Mesenteric fat pad (tissue), 1 donor: ENCODE measurements at regions not wholly inside any gene's neighbourhood (a gene's known extent, or its start where the extent isn't known, plus 50 kb on each side); places are given as distances from the start of the nearest gene placed in this dataset.
A peak's percentile ranks its signal among the peaks of the same experiment; 100 is the strongest.

Experiments used
- DNase-seq: peaks from one replicate; pipeline ENCODE4 v3.0.0-alpha.2; 2020; ENCODE audit warnings: low spot score
- donor health status: DM: yes; HTN: yes; CAD: no.

DNA sequence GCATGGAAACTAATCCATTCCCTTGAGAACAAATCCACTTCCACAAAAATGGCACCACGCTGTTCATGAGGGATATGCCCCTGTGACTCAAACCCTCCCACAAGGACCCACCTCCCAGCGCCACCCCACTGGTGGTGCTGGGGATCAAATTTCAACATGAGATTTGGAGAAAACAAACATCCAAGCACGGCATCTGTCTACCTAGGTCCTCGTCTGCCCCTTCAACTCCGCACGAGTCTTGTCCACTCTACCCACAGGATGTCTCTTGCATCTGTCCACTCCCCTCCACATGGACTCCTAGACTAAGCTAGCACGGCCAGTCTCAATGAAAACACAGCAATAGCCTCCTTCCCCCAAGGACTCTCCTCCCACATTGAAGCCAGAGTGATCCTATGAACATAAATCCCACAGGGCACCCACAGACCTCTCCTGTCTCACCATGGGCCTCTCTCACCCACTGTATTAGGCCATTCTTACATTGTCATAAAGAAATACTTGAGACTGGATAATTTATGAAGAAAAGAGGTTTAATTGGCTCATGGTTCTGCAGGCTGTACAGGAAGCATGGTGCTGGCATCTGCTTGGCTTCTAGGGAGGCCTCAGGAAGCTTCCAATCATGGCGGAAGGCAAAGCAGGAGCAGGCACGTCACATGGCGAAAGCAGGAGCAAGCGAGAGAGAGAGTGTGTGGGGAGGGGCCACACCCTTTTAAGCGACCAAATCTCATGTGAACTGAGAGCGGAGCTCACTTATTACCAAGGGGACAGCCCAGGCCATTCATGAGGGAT is 101.4 kb downstream of the TOMM20 start:
- DNase-seq, result peak; percentile 20

DNA sequence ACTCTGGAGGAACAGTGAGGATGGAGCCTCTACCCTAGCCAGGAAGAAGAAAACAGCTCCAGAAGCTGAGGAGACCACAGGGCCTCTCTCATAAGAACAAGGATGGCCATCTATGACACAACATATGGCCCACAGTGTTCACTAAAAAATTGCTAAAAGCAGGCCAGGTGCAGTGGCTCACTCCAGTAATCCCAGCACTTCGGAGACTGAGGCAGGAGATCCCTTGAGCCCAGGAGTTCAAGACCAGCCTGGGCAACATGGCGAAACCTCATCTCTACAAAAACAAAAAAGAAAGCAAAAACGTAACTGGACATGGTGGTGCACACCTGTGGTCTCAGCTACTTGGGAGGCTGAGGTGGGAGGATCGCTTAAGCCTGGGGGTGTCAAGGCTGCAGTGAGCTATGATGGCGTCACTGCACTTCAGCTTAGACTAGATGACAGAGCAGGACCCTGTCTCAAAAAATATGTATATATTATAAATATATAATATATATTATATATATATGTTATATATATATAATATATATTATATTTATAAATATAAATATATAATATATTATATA is 103.1 kb downstream of the TOMM20 start:
- peak; percentile 12 for DNase-seq

DNA sequence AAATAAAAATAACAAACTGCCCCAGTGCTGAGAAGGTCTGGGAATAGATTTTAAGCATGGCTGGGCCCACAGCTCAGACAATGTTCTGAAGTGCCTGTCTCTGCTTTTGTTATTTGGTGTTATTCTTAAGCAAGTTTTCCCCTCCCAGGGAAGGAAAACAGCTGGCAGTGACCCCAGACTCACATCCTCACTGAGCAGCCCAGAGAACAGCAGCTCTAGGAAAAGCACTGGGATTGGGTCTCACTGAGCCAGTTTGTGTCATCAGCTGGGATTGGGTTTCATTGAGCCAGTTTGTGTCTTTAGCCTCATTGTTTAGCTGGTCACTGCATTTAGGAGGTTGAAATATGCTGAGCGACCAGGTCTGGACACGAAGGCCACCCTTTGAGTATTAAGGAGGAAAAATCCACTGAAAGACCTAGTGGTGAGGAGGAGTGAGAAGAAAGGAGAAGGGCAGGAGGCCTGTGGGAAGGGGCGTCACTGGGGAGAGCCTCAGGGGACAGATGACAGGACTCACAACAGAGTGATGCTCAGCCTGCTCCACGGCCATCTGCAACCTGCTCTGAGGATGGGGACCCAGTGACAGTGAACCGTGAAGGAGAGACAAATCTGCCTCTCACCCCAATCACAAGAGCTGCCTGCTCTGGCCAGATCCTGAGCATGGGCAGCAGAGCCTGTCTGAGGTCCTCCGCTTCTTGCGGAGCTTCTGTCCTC is 103.8 kb downstream of the TOMM20 start:
- peak; percentile 71 for DNase-seq

- no peak for DNase-seq
These were observed 104.8 kb downstream of the TOMM20 start for GRCh38 chr1:235023711-235024439.

DNA sequence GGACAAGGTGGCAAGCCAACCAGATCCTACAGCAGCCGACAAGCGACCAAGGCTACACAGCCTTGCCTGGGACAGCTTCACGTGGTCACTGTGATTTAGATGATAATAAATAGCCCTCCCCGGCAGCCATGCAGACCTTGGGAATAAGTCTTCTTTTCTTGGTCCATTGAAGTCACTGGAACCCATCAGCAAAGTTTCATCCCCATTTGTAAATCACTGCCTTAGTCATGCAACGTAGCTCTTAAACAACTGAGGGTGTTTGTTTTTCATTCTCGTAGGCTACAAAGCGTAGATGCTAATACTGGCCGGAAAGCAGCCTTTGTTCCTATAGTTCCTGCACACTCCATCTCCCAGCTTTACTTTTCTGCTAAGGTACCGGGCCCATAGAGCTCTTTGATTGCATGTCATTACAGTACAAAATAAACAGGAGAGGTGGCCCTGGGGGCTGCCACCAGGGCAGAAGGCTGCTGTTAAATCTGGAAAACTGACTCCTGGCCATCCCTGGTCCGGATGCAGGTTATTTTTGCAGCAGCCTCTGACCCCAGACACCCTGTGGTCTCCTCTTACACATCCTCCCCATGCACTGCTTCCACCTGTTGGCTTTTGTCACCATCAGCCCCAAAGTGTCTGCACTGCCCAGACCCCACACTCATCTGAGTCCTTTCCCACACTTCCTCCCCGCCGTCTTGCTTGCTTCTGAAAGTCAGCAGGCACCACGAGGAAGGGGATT is 105.5 kb downstream of the TOMM20 start:
- peak; percentile 49 for DNase-seq

GRCh38 chr1:235022341-235022980 is 106.2 kb downstream of the TOMM20 start:
- peak; percentile 20 for DNase-seq

DNA sequence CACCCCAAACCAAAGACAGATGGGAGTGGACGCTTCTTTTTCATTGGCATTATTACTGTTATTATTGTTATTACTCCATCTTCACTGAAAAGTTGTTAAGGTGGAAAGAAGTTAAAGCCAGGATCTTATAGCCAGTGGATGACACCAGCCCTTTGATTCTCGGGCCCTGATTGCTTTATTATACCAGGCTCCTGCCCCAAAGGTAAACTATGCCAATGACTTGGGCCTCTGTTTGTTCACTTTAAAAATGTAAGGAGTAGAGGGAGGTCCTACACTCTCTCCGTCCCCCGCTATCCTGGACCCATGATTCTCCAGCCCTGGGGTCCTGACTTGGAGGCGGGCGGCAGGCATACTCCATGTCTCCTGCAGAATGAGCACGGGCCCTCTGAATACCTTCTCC is 106.8 kb downstream of the TOMM20 start:
- peak; percentile 18 for DNase-seq

GRCh38 chr1:235021321-235021720 is 107.3 kb downstream of the TOMM20 start:
- peak; percentile 65 for DNase-seq

GRCh38 chr1:235019961-235020360 is 108.7 kb downstream of the TOMM20 start:
- peak; percentile 3 for DNase-seq

- DNase-seq, result peak; percentile 26
These were observed 109.2 kb downstream of the TOMM20 start for GRCh38 chr1:235019471-235019870.

DNA sequence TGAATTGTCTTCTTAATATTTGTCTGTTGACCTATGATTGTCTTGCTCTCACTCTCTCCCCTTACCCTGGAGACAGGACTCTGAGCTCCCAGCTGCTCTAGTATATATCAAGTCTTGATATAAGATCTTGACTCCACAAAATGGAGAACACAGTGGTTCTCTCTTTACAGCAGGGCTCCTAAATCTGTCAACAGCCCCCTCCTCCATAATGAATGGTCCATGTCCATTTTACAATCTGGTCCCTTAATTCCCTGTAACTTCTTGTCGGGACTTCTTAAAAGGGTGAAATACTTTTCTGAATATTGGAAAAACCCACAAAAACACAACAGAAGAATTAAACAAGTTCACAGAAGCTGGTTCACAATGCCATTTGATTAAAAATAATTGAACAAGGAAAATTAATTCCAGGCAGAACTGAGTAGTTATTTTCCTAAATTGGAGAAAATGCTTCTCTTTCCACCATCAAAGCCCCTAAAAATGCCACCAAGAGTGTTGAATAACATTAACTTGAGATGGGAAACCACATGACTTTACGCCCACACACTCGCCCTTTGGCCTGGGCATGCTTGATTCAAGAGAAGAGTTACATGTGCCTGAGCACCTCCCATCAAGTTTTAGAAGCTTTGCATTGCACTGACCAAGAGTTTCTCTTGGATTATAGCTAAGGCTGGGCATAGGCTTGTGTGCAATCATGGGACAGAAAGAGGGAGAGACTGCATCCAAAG is 109.8 kb downstream of the TOMM20 start:
- peak; percentile 33 for DNase-seq

DNA sequence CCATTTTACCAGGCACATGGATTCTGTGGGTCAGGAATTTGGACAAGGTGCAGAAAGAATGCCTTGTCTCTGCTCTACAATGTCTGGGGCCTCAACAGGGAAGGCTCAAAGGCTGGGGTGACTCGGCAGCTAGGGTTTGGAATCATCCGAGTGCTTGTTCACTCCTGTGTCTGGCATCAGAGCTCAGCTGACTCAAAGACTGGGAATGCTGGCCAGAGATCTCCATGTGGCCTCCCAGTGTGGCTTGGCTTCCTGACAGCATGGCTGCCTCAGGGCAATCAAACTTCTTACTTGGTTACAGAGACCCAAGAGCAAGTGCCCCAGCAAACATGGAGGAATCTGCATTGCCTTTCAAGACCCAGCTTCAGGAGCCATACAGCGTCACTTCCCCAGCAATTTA is 110.5 kb downstream of the TOMM20 start:
- DNase-seq, result peak; percentile 33

GRCh38 chr1:235017719-235018118 is 110.9 kb downstream of the TOMM20 start:
- DNase-seq, result peak; percentile 2

GRCh38 chr1:235017191-235017590 is 111.4 kb downstream of the TOMM20 start:
- peak; percentile 6 for DNase-seq

DNA sequence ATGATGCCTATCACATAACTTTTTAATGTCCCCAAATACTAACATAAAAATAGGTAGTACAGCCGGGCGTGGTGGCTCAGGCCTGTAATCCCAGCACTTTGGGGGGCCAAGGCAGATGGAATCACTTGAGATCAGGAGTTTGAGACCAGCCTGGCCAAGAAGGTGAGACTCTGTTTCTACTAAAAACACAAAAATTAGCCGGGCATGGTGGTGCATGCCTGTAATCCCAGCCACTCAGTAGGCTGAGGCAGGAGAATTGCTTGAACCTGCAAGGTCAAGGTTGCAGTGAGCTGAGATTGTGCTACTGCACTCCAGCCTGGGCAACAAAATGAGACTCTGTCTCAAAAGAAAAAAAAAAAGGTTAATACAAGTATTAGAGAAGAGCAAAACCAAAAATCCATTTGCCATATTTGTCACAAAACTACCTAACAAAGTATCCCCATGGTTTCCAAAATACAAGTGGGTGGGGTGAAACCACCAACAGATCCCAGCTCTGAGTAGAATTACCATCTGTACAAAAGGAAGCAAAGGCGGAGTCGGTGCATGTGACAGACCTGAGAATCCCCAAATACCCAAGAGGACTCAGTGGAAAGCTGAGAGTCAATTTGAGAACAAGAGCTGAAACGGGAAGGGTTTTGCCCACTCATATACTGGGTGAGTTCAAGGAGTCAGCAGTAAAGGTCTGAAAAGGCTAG is 113.2 kb downstream of the TOMM20 start:
- peak; percentile 62 for DNase-seq

DNA sequence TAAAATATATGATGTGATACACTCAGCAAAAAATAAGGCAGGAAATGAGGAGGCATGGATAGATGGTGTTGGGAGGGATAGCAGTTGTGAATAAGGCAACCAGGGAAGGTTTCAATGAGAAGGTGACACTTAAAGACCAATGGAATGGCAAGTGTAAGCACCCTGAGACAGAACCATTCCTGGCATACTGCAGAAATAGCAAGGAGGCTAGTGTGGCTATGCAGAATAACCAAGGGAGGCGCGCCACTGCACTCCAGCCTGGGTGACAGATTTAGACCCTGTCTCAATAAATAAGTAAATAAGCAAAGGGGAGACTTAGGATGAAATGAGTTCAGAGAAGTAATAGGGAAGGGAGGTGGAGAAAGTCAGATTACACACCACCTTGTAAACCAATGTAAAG is 113.9 kb downstream of the TOMM20 start:
- DNase-seq, result peak; percentile 11

DNA sequence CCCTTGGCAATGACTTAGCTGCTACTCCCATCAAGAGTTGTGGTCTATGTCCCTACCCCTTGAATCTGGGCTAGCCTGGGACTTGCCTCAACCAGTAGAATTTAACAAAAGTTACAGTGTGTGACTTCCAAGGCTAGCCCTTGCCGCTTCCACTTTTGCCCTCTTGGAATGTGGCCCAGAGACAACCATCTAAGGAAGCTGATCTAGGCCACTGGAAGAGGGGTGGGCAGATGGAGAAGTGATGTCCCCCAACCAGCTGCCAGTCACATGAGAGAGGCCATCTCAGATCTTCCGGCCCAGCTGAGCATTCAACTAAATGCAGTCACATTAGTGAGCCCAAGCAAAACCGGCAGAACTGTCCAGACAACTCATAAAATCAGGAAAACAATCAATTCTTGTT is 115.1 kb downstream of the TOMM20 start:
- peak; percentile 59 for DNase-seq

DNA sequence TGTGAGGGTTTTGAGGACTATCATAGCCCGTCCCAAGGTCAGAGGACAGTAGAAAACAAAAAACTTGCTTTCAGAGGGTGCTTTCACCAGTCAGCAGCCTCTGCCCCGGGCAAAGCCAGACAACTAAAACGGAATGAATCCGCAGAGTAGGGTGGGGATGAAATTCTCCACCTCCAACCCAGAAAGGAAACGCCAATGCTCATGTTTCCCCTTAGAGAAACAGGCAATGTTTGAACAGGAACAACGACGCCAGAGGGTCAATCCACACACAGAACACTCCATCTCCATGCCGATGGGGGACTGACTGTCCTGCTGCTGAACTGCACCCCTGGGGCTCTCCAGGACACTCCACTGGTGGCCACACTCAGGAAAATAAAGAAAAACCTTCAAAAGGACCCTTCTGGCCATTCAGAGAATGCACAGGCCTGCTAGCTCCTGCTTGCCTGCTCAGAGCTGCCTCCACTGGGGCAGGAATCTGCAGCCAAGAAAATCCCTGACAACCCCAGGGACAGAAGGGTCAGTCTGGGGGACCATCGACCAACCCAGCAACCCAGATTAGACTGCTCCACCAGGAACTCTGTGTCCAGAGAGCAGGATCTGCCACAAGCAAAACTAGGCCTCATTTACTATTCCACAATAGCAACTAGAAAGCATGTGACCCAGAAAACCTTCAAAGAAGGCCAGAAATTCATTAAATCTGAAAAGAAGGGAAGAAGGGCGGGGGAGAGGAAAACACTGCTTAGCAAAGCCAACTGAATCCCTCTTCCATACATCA is 116.0 kb downstream of the TOMM20 start:
- DNase-seq, result peak; percentile 53
